ENCODE measurements at regions not wholly inside any gene's neighbourhood (a gene's known extent, or its start where the extent isn't known, plus 50 kb on each side); places are given as distances from the start of the nearest gene placed in this dataset.

- peaks cover 5% of the 10 kb centered on the region for H3K4me1 ChIP-seq (ENCODE audit: insufficient read depth, low read length, poor library complexity, severe bottlenecking)
- no peak overlapping the region for H3K4me3 ChIP-seq (ENCODE audit: low read depth, low read length, poor library complexity, severe bottlenecking)
- H3K9me3 ChIP-seq (ENCODE audit: low read depth, low read length, poor library complexity, severe bottlenecking), result no peaks in the 10 kb centered on the region
- DNase-seq (ENCODE audit: low spot score), result no peak
- H3K27ac ChIP-seq (ENCODE audit: low read depth, low read length, poor library complexity, severe bottlenecking), result no peak overlapping the region
- intact Hi-C loops (cut with micrococcal nuclease; ENCODE audit: unreplicated experiment), result no loop called here
- POLR2A ChIA-PET (ENCODE audit: low non-redundant PET), result no interaction called here
- no peak for TF ChIP-seq CTCF (conservative IDR thresholded peaks at IDR 0.05; ENCODE audit: low read depth, low read length)
- no peak for TF ChIP-seq EZH2 (IDR thresholded peaks at IDR 0.05; ENCODE audit: borderline replicate concordance, low read depth, low read length, poor library complexity, severe bottlenecking)
- CTCF ChIA-PET, result no interaction called here
- no peaks in the 10 kb centered on the region for H3K27me3 ChIP-seq (replicated peaks; ENCODE audit: insufficient read depth, low read depth, low read length, poor library complexity)
- no TSS peak for BruUV-seq (replicated peaks)
- no peaks in the 10 kb centered on the region for H3K36me3 ChIP-seq (ENCODE audit: insufficient read depth, low read length, poor library complexity, severe bottlenecking)
Observed at GRCh38 chr7:54812756-54813322, 53.8 kb upstream of the SEC61G start.

- no peak for TF ChIP-seq CTCF (conservative IDR thresholded peaks at IDR 0.05; ENCODE audit: low read depth, low read length)
- no peak for TF ChIP-seq EZH2 (IDR thresholded peaks at IDR 0.05; ENCODE audit: borderline replicate concordance, low read depth, low read length, poor library complexity, severe bottlenecking)
- Histone ChIP-seq H3K4me3 (ENCODE audit: low read depth, low read length, poor library complexity, severe bottlenecking) (no peak overlapping the region), H3K9me3 (ENCODE audit: low read depth, low read length, poor library complexity, severe bottlenecking) (no peaks in the 10 kb centered on the region), H3K36me3 (ENCODE audit: insufficient read depth, low read length, poor library complexity, severe bottlenecking) (no peaks in the 10 kb centered on the region), H3K27me3 (replicated peaks; ENCODE audit: insufficient read depth, low read depth, low read length, poor library complexity) (no peaks in the 10 kb centered on the region), H3K27ac (ENCODE audit: low read depth, low read length, poor library complexity, severe bottlenecking) (no peak overlapping the region), H3K4me1 (ENCODE audit: insufficient read depth, low read length, poor library complexity, severe bottlenecking) (peaks cover 5% of the 10 kb centered on the region)
- CTCF ChIA-PET, result no interaction called here
- POLR2A ChIA-PET (ENCODE audit: low non-redundant PET), result no interaction called here
- no TSS peak for BruUV-seq (replicated peaks)
- no peak for DNase-seq (ENCODE audit: low spot score)
- intact Hi-C loops (cut with micrococcal nuclease; ENCODE audit: unreplicated experiment), result no loop called here
Observed at GRCh38 chr7:54813398-54813797, 54.4 kb upstream of the SEC61G start.

GRCh38 chr7:54814401-54814800 is 55.4 kb upstream of the SEC61G start:
- CTCF ChIA-PET, result no interaction called here
- Histone ChIP-seq H3K27ac (ENCODE audit: low read depth, low read length, poor library complexity, severe bottlenecking) (no peak overlapping the region), H3K27me3 (replicated peaks; ENCODE audit: insufficient read depth, low read depth, low read length, poor library complexity) (no peaks in the 10 kb centered on the region), H3K4me3 (ENCODE audit: low read depth, low read length, poor library complexity, severe bottlenecking) (no peak overlapping the region), H3K9me3 (ENCODE audit: low read depth, low read length, poor library complexity, severe bottlenecking) (no peaks in the 10 kb centered on the region), H3K4me1 (ENCODE audit: insufficient read depth, low read length, poor library complexity, severe bottlenecking) (peaks cover 5% of the 10 kb centered on the region), H3K36me3 (ENCODE audit: insufficient read depth, low read length, poor library complexity, severe bottlenecking) (no peaks in the 10 kb centered on the region)
- no TSS peak for BruUV-seq (replicated peaks)
- TF ChIP-seq EZH2 (IDR thresholded peaks at IDR 0.05; ENCODE audit: borderline replicate concordance, low read depth, low read length, poor library complexity, severe bottlenecking) (no peak), CTCF (conservative IDR thresholded peaks at IDR 0.05; ENCODE audit: low read depth, low read length) (no peak)
- POLR2A ChIA-PET (ENCODE audit: low non-redundant PET), result no interaction called here
- no peak for DNase-seq (ENCODE audit: low spot score)
- intact Hi-C loops (cut with micrococcal nuclease; ENCODE audit: unreplicated experiment), result no loop called here

All from A673 (cell line).